ENCODE measurements at regions not wholly inside any gene's neighbourhood (a gene's known extent, or its start where the extent isn't known, plus 50 kb on each side); places are given as distances from the start of the nearest gene placed in this dataset.

- TF ChIP-seq POLR2A (IDR thresholded peaks at IDR 0.05) (no peak), CTCF (IDR thresholded peaks at IDR 0.05) (no peak), EP300 (IDR thresholded peaks at IDR 0.05) (no peak)
Measured at GRCh38 chr4:36011381-36011780, 232.9 kb downstream of the ARAP2 start.
